Coronary artery (tissue), 2 donors: ENCODE measurements at regions not wholly inside any gene's neighbourhood (a gene's known extent, or its start where the extent isn't known, plus 50 kb on each side); places are given as distances from the start of the nearest gene placed in this dataset.

Experiments
- DNase-seq: peaks from one replicate; pipeline ENCODE4 v3.0.0-alpha.2; 2017; ENCODE audit warnings: low spot score
- H3K27ac ChIP-seq, 2 donors: fragments of 200-600 bp; sonication (generic); one replicate each; pipeline ENCODE4 v1.5.1; 2016 to 2019
- H3K4me3 ChIP-seq: fragments of 200-600 bp; sonication (generic); 2 replicates; pipeline ENCODE4 v1.5.1; 2016; ENCODE audit warnings: mild to moderate bottlenecking, moderate library complexity
- TF ChIP-seq, protein P1 (sequence below): fragments of 200-600 bp; sonication (generic); IDR thresholded peaks from one replicate; pipeline ENCODE4 v1.5.1; 2019; ENCODE audit warnings: antibody characterized with exemption

DNA sequence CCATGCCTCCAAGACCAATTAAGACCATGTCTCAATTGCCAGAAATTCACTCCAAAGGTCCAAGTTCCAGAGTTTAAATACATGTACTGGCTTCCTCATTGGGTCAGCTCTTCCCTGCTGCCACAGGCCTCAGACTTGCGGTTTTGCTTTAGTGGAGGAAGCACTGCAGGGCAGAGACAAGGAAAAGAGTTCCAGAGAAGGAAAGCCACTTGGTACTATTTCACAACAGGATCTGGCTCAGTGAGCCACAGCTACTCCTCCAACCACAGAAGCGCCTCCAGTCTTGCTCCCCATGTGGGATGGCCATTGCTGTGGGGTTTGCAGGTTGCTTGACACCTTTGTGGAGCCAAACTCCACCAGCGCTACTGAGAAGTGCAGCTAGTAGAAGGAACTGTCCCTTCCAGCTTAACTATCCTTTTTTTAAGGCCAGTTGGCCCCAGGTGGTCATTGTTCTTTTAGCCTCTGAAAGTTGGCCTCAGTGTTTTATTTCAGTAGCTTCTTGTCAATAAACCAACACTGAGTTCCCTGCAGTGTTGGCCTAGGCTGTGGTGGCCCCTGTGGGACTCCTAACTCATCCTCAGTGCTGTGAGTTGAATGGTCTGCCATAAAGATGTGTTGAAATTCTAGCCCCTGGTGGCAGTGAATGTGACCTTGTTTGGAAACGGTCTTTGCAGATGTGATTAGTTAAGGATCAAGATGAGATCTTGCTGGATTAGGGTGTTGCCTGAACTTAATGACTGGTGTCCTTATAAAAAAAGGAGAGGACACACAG, 93.7 kb upstream of the DAP start:
- H3K4me3 ChIP-seq, result no peak overlapping the region
- no peak overlapping the region for H3K27ac ChIP-seq
- DNase-seq, result no peak
- TF ChIP-seq, protein P1, sequence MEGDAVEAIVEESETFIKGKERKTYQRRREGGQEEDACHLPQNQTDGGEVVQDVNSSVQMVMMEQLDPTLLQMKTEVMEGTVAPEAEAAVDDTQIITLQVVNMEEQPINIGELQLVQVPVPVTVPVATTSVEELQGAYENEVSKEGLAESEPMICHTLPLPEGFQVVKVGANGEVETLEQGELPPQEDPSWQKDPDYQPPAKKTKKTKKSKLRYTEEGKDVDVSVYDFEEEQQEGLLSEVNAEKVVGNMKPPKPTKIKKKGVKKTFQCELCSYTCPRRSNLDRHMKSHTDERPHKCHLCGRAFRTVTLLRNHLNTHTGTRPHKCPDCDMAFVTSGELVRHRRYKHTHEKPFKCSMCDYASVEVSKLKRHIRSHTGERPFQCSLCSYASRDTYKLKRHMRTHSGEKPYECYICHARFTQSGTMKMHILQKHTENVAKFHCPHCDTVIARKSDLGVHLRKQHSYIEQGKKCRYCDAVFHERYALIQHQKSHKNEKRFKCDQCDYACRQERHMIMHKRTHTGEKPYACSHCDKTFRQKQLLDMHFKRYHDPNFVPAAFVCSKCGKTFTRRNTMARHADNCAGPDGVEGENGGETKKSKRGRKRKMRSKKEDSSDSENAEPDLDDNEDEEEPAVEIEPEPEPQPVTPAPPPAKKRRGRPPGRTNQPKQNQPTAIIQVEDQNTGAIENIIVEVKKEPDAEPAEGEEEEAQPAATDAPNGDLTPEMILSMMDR, result no peak

DNA sequence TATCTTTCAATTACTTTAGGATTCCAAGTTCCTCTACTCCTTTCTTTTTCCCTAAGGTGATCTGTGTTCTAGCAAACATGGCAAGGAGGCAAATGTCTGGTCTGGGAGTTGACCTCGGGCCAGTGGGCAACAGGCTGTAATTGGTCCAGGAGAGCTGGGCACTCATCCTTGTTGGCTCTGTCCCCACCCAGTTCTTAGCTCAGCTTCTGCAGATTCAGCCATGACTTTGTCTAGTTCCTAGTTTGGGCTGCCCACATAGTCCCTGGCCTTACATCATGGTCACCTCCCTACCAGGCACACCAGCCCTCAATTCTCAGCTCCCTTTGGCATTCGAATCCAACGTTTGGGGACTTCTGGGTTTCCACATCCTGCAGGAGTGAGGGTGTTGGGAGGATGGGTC, 92.1 kb upstream of the DAP start:
- Histone ChIP-seq H3K4me3 (no peak overlapping the region), H3K27ac (no peak overlapping the region)
- DNase-seq, result no peak
- TF ChIP-seq, protein P1, result no peak

DNA sequence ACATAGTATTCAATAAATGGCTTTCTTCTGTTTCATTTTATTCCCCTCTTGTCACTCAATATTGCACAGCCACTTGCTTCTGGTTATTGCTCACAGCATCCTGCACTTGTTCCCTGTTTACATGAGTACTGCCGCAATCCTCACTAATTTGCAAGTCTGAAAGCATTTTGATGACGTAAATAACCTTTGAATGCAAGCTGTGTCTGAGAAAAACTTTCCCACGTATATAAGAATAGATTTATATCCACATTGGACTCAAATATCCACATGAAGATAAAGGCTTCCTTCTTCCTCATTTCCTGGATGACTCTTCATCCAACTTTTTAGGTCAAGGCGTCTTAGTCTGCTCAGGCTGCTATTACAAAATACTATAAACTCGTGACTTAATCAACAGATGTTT, 88.2 kb upstream of the DAP start:
- H3K27ac ChIP-seq, result no peak overlapping the region
- TF ChIP-seq, protein P1, result no peak
- DNase-seq, result no peak
- H3K4me3 ChIP-seq, result no peak overlapping the region

DNA sequence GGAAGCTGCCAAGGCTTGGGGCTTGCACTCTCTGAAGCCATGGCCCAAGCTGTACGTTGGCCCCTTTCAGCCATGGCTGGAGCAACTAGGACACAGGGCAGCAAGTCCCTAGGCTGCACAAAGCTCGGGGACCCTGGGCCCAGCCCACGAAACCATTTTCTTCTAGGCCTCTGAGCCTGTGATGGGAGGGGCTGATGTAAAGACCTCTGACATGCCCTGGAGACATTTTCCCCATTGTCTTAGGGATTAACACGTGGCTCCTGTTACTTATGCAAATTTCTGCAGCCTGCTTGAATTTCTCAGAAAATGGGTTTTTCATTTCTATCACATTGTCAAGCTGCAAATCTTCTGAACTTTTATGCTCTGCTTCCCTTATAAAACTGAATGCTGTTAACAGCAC, 83.0 kb upstream of the DAP start:
- no peak for DNase-seq
- no peak overlapping the region for H3K4me3 ChIP-seq
- TF ChIP-seq, protein P1, result no peak
- H3K27ac ChIP-seq, result no peak overlapping the region

DNA sequence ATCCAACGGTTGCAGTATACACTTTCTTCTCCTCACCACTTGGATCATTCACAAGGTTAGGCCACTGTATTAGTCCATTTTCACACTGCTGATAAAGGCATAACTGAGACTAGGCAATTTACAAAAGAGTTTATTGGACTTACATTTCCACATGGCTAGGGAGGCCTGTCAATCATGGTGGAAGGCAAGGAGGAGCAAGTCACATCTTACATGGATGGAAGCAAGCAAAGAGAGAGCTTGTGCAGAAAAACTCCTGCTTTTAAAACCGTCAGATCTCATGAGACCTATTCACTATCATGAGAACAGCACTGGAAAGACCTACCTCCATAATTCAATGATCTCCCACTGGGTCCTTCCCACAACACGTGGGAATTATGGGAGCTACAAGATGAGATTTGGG, 81.8 kb upstream of the DAP start:
- Histone ChIP-seq H3K27ac (no peak overlapping the region), H3K4me3 (no peak overlapping the region)
- TF ChIP-seq, protein P1, result no peak
- DNase-seq, result no peak

DNA sequence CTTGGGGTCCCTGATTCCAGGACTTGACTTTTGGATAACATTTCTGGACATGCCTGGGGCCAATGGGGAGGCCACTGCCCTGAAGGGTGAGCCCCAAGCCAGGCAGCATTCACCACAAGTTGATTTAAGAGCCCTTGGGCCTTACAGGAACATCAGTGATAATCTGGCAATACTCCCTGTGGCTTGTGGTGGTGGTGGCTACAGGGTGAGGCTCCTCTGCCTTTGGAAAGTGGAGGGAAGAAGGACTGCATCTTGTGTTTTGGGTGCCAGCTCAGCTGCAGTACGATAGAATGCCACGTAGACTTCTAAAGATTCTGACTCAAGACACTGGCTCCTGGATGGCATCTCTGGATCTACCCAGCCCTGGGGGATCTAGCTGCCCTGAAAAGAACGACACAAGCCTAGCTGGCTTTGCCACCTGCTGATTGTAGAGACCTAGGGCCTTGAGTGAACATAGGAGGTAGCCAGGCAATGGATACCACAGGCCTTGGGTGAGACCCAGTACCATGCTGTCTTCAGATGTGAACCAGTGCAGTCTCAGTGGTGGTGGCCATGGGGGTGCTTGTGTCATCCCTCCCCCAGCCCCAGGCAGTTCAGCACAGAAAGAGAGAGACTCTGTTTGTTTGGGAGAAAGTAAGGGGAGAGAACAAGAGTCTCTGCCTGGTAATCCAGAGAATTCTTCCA, 79.0 kb upstream of the DAP start:
- Histone ChIP-seq H3K4me3 (no peak overlapping the region), H3K27ac (no peak overlapping the region)
- DNase-seq, result no peak
- TF ChIP-seq, protein P1, result no peak

DNA sequence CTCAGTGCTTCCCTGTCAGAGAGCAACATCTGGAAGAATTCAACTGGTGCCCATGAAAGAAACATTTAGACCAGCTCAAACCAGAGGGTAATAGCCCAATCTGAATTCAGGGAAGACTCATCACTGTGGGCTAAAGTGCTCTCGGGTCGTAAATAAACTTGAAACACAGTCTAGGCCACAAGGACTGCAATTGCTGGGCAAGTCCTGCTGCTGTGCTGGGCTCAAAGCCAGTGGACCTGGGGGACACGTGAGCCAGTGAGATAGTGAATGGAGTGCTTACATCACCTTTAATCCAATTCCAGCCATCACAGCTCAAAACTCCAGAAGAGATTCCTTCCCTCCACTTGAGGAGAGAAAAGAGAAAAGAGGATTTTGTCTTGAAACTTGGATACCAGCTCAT, 78.1 kb upstream of the DAP start:
- no peak for DNase-seq
- Histone ChIP-seq H3K4me3 (no peak overlapping the region), H3K27ac (no peak overlapping the region)
- TF ChIP-seq, protein P1, result no peak
